MM.1S (cell line): ENCODE measurements at regions not wholly inside any gene's neighbourhood (a gene's known extent, or its start where the extent isn't known, plus 50 kb on each side); places are given as distances from the start of the nearest gene placed in this dataset.

Source experiments
- CTCF ChIP-seq: fragments of 300-600 bp; sonication (generic); IDR thresholded peaks from 2 replicates; pipeline ENCODE4 v1.5.1; 2016; ENCODE audit warnings: antibody characterized with exemption, low read length, mixed read lengths
- EZH2 ChIP-seq: fragments of 300-600 bp; sonication (generic); optimal IDR thresholded peaks from 2 replicates; pipeline ENCODE3; 2017; ENCODE audit warnings: low read depth, mild to moderate bottlenecking, antibody characterized with exemption, low read length, mixed read lengths

GRCh38 chr9:88230612-88231011 is 92.3 kb upstream of the SPATA31C2 start:
- no peak for TF ChIP-seq EZH2
- TF ChIP-seq CTCF = no peak
